ENCODE measurements at regions not wholly inside any gene's neighbourhood (a gene's known extent, or its start where the extent isn't known, plus 50 kb on each side); places are given as distances from the start of the nearest gene placed in this dataset.

- CTCF ChIA-PET = interaction anchor here (1.5 kb wide), 1 partner anchor 9 kb away, joined by 3 read pairs; no protein-coding TSS in a partner anchor
- no peak for DNase-seq (ENCODE audit: low read depth)
- TF ChIP-seq, protein P1, sequence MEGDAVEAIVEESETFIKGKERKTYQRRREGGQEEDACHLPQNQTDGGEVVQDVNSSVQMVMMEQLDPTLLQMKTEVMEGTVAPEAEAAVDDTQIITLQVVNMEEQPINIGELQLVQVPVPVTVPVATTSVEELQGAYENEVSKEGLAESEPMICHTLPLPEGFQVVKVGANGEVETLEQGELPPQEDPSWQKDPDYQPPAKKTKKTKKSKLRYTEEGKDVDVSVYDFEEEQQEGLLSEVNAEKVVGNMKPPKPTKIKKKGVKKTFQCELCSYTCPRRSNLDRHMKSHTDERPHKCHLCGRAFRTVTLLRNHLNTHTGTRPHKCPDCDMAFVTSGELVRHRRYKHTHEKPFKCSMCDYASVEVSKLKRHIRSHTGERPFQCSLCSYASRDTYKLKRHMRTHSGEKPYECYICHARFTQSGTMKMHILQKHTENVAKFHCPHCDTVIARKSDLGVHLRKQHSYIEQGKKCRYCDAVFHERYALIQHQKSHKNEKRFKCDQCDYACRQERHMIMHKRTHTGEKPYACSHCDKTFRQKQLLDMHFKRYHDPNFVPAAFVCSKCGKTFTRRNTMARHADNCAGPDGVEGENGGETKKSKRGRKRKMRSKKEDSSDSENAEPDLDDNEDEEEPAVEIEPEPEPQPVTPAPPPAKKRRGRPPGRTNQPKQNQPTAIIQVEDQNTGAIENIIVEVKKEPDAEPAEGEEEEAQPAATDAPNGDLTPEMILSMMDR (IDR thresholded peaks at IDR 0.05; ENCODE audit: insufficient read depth, low read depth, low read length) = no peak
- POLR2A ChIA-PET = no interaction called here
- Histone ChIP-seq H3K4me3 (ENCODE audit: low read depth, low read length) (no peak overlapping the region), H3K27me3 (ENCODE audit: control insufficient read depth, insufficient read depth, low read length) (no peaks in the 10 kb centered on the region), H3K36me3 (ENCODE audit: control insufficient read depth, insufficient read depth, low read length) (no peaks in the 10 kb centered on the region)
These were observed 148.1 kb upstream of the CCL2 start for GRCh38 chr17:34107019-34107418.

- TF ChIP-seq, protein P1 (IDR thresholded peaks at IDR 0.05; ENCODE audit: insufficient read depth, low read depth, low read length) = no peak
- Histone ChIP-seq H3K4me3 (ENCODE audit: low read depth, low read length) (no peak overlapping the region), H3K36me3 (ENCODE audit: control insufficient read depth, insufficient read depth, low read length) (no peaks in the 10 kb centered on the region), H3K27me3 (ENCODE audit: control insufficient read depth, insufficient read depth, low read length) (no peaks in the 10 kb centered on the region)
- ChIA-PET POLR2A (no interaction called here), CTCF (no interaction called here)
- DNase-seq (ENCODE audit: low read depth) = no peak
These were observed 144.8 kb upstream of the CCL2 start for GRCh38 chr17:34110315-34110714.

DNA sequence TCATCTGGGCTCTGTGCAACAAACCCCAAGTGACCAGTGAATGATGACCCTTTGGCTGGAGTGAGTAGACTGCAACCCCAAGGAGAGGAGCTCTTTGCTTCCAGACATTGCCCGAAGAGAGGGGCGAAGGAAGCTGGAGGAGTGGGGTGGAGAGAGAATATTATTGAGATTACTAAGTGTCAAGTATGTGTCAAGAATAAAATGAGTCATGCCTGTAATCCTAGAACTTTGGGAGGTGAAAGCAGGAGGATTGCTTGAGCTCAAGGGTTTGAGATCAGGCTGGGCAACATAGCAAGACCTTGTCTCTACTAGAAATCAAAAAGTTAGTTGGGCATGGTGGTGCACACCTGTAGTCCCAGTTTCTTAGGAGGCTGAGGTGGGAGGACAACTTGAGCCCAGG is 142.0 kb upstream of the CCL2 start:
- H3K27me3 ChIP-seq (ENCODE audit: control insufficient read depth, insufficient read depth, low read length) = no peaks in the 10 kb centered on the region
- DNase-seq (ENCODE audit: low read depth) = no peak
- ChIA-PET CTCF (interaction anchor here (1.2 to 1.5 kb wide), 2 partner anchors 18 to 51 kb away, joined by 3 read pairs; no protein-coding TSS in a partner anchor), POLR2A (no interaction called here)
- TF ChIP-seq, protein P1 (IDR thresholded peaks at IDR 0.05; ENCODE audit: insufficient read depth, low read depth, low read length) = no peak
- no peak overlapping the region for H3K4me3 ChIP-seq (ENCODE audit: low read depth, low read length)
- H3K36me3 ChIP-seq (ENCODE audit: control insufficient read depth, insufficient read depth, low read length) = no peaks in the 10 kb centered on the region

DNA sequence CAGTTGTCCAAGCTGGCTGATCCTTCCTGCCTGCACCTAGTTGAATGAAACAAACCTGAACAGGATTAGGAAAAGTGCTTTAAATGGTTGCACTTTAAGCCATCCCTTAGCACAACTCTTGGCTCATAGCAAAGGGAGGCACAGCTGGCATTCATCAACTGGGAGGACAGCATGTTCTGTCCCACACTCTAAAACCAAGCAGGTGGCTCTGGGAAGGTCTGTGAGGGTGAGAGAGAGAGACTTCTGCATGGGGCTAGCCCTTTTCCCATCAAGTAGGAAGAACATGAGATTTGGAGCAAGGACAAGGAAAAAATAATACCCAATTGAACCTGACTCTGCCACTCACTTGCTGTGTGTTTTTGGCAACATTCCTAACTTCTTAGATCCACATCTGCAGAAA is 140.9 kb upstream of the CCL2 start:
- ChIA-PET POLR2A (no interaction called here), CTCF (interaction anchor here (0.5 to 1.5 kb wide), 2 partner anchors 8 to 19 kb away, joined by 3 read pairs; no protein-coding TSS in a partner anchor)
- Histone ChIP-seq H3K36me3 (ENCODE audit: control insufficient read depth, insufficient read depth, low read length) (no peaks in the 10 kb centered on the region), H3K27me3 (ENCODE audit: control insufficient read depth, insufficient read depth, low read length) (no peaks in the 10 kb centered on the region), H3K4me3 (ENCODE audit: low read depth, low read length) (no peak overlapping the region)
- TF ChIP-seq, protein P1 (IDR thresholded peaks at IDR 0.05; ENCODE audit: insufficient read depth, low read depth, low read length) = no peak
- no peak for DNase-seq (ENCODE audit: low read depth)

GRCh38 chr17:34116306-34116705 is 138.8 kb upstream of the CCL2 start:
- ChIA-PET POLR2A (no interaction called here), CTCF (no interaction called here)
- no peak for DNase-seq (ENCODE audit: low read depth)
- no peak overlapping the region for H3K4me3 ChIP-seq (ENCODE audit: low read depth, low read length)
- no peaks in the 10 kb centered on the region for H3K27me3 ChIP-seq (ENCODE audit: control insufficient read depth, insufficient read depth, low read length)
- H3K36me3 ChIP-seq (ENCODE audit: control insufficient read depth, insufficient read depth, low read length) = no peaks in the 10 kb centered on the region
- TF ChIP-seq, protein P1 (IDR thresholded peaks at IDR 0.05; ENCODE audit: insufficient read depth, low read depth, low read length) = no peak
